DOHH2 (cell line): ENCODE measurements at regions not wholly inside any gene's neighbourhood (a gene's known extent, or its start where the extent isn't known, plus 50 kb on each side); places are given as distances from the start of the nearest gene placed in this dataset.
"Not testable (repeated sequence)": the region's sequence is repeated elsewhere in the genome, so short reads cannot be mapped to it uniquely, and the experiment has no call there.

Experiments
- H3F3A ChIP-seq: fragments of 200-600 bp; sonication (generic), shearing (Covaris generic); 2 replicates; pipeline ENCODE4 v1.6.0; 2016; ENCODE audit warnings: antibody characterized with exemption, mild to moderate bottlenecking; ENCODE audit not compliant: control insufficient read depth, insufficient read depth
- H3K27ac ChIP-seq: fragments of 200-600 bp; sonication (generic); 2 replicates; pipeline ENCODE4 v1.5.1; 2014; ENCODE audit warnings: low read depth, mild to moderate bottlenecking, low read length, moderate library complexity
- H3K27me3 ChIP-seq: fragments of 200-600 bp; sonication (generic); 2 replicates; pipeline ENCODE4 v1.6.1; 2014; ENCODE audit warnings: mild to moderate bottlenecking, low read length, mixed read lengths; ENCODE audit not compliant: control insufficient read depth
- H3K36me3 ChIP-seq: fragments of 200-600 bp; sonication (generic); 2 replicates; pipeline ENCODE4 v1.6.1; 2014; ENCODE audit warnings: mild to moderate bottlenecking, low read length, moderate library complexity, mixed read lengths; ENCODE audit not compliant: control insufficient read depth
- H3K4me1 ChIP-seq: fragments of 200-600 bp; sonication (generic); 2 replicates; pipeline ENCODE4 v1.6.1; 2014; ENCODE audit warnings: mild to moderate bottlenecking, low read length, mixed read lengths; ENCODE audit not compliant: control insufficient read depth
- H3K4me2 ChIP-seq: fragments of 200-600 bp; sonication (generic); 2 replicates; pipeline ENCODE4 v1.6.0; 2014; ENCODE audit warnings: mild to moderate bottlenecking, low read length, moderate library complexity
- H3K4me3 ChIP-seq: fragments of 200-600 bp; sonication (generic); 2 replicates; pipeline ENCODE4 v1.5.1; 2014; ENCODE audit warnings: mild to moderate bottlenecking, low read length, mixed read lengths
- H3K79me2 ChIP-seq: fragments of 200-600 bp; sonication (generic); 2 replicates; pipeline ENCODE4 v1.6.1; 2014; ENCODE audit warnings: mild to moderate bottlenecking, low read length, mixed read lengths; ENCODE audit not compliant: control insufficient read depth
- H3K9me2 ChIP-seq: fragments of 200-600 bp; sonication (generic); replicated peaks from 2 replicates; pipeline ENCODE4 v1.6.1; 2014; ENCODE audit warnings: mild to moderate bottlenecking, low read length, mixed read lengths; ENCODE audit not compliant: control insufficient read depth
- H3K9me3 ChIP-seq: fragments of 200-600 bp; sonication (generic); 2 replicates; pipeline ENCODE4 v1.6.1; 2014; ENCODE audit warnings: antibody characterized with exemption, low read length, mixed read lengths; ENCODE audit not compliant: control insufficient read depth, insufficient read depth
- H4K20me1 ChIP-seq: fragments of 200-600 bp; sonication (generic); 2 replicates; pipeline ENCODE4 v1.6.0; 2014; ENCODE audit warnings: low read depth, mild to moderate bottlenecking, antibody characterized with exemption, low read length, moderate library complexity; ENCODE audit not compliant: control insufficient read depth, insufficient read depth
- CTCF ChIP-seq: fragments of 200-600 bp; sonication (generic); IDR thresholded peaks from one replicate; pipeline ENCODE4 v1.5.1; 2014; ENCODE audit warnings: antibody characterized with exemption, mild to moderate bottlenecking, low read depth, low read length; ENCODE audit not compliant: poor library complexity, severe bottlenecking
- EZH2phosphoT487 ChIP-seq: fragments of 200-600 bp; sonication (generic); IDR thresholded peaks from 2 replicates; pipeline ENCODE4 v1.6.1; 2017; ENCODE audit warnings: borderline replicate concordance, mild to moderate bottlenecking, antibody characterized with exemption, low read length, moderate library complexity, mixed read lengths

GRCh38 chr3:75327453-75327852 is 336.7 kb upstream of the FRG2C start:
- H3K27me3 ChIP-seq, result no peaks in the 10 kb centered on the region
- no peaks in the 10 kb centered on the region for H3K4me1 ChIP-seq
- H3K4me2 ChIP-seq, result no peak overlapping the region
- H3K9me3 ChIP-seq, result no peaks in the 10 kb centered on the region
- H4K20me1 ChIP-seq, result no peaks in the 10 kb centered on the region
- no peaks in the 10 kb centered on the region for H3K79me2 ChIP-seq
- no peaks in the 10 kb centered on the region for H3K9me2 ChIP-seq
- no peak overlapping the region for H3K27ac ChIP-seq
- H3K4me3 ChIP-seq, result no peak overlapping the region
- TF ChIP-seq EZH2phosphoT487 (no peak), CTCF (no peak)
- H3F3A ChIP-seq, result no peaks in the 10 kb centered on the region
- H3K36me3 ChIP-seq, result no peaks in the 10 kb centered on the region

GRCh38 chr3:75329476-75330097 is 334.5 kb upstream of the FRG2C start:
- H4K20me1 ChIP-seq, result no peaks in the 10 kb centered on the region
- TF ChIP-seq CTCF, result no peak
- TF ChIP-seq EZH2phosphoT487, result no peak

GRCh38 chr3:75330446-75330845 is 333.7 kb upstream of the FRG2C start:
- H3F3A ChIP-seq, H3K79me2 ChIP-seq, H3K36me3 ChIP-seq, H3K4me1 ChIP-seq, H4K20me1 ChIP-seq, H3K9me2 ChIP-seq, H3K4me2 ChIP-seq, H3K4me3 ChIP-seq, H3K27ac ChIP-seq, H3K27me3 ChIP-seq, H3K9me3 ChIP-seq: not testable (repeated sequence)

More at GRCh38 chr3:75329476-75330097, 334.5 kb upstream of the FRG2C start:
- Histone ChIP-seq H3K4me2 (no peak overlapping the region), H3K79me2 (no peaks in the 10 kb centered on the region), H3K27ac (no peak overlapping the region), H3K4me3 (no peak overlapping the region), H3K36me3 (no peaks in the 10 kb centered on the region), H3K27me3 (no peaks in the 10 kb centered on the region), H3K9me3 (no peaks in the 10 kb centered on the region), H3K4me1 (no peaks in the 10 kb centered on the region), H3K9me2 (no peaks in the 10 kb centered on the region), H3F3A (no peaks in the 10 kb centered on the region)

- H4K20me1 ChIP-seq, H3K9me3 ChIP-seq, H3K79me2 ChIP-seq, H3K4me3 ChIP-seq, H3K36me3 ChIP-seq, H3K4me2 ChIP-seq, H3K4me1 ChIP-seq, H3K9me2 ChIP-seq, H3K27me3 ChIP-seq, H3F3A ChIP-seq, H3K27ac ChIP-seq: not testable (repeated sequence)
These were observed 332.0 kb upstream of the FRG2C start for GRCh38 chr3:75332090-75332489.
